Fibroblast of mammary gland (primary cell): ENCODE measurements at regions not wholly inside any gene's neighbourhood (a gene's known extent, or its start where the extent isn't known, plus 50 kb on each side); places are given as distances from the start of the nearest gene placed in this dataset.

Experiments
- DNase-seq: peaks from one replicate; pipeline ENCODE4 v3.0.0-alpha.2; 2010; ENCODE audit warnings: low read depth
- H3K4me3 ChIP-seq: 2 replicates; pipeline ENCODE4 v1.5.1; 2011; ENCODE audit warnings: low read depth, mild to moderate bottlenecking, low read length, moderate library complexity; ENCODE audit not compliant: control insufficient read depth
- TF ChIP-seq, protein P1 (sequence below): conservative IDR thresholded peaks from 2 replicates; pipeline ENCODE4 v1.5.1; 2011; ENCODE audit warnings: low read depth, low read length, inconsistent platforms; ENCODE audit not compliant: control insufficient read depth, insufficient read depth

DNA sequence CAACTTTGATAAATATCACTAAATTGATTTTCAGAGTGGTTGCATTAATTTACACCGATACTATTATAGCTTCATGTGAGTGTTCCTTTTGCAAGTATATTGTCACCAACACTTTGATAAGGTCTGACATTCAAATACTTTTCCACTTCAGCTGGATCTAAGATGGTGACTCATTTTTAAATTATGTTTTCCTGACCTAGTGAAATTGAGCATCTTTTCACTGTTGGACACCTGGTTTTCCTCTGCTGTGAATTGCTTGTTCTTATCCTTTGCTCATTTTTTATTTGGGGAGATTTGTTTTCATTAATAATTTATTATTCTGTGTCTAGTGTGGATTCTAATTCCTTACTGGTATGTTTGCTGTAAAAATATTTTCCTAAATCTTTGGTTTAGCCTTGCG, 85.2 kb upstream of the PRDM1 start:
- no peak for DNase-seq
- TF ChIP-seq, protein P1, sequence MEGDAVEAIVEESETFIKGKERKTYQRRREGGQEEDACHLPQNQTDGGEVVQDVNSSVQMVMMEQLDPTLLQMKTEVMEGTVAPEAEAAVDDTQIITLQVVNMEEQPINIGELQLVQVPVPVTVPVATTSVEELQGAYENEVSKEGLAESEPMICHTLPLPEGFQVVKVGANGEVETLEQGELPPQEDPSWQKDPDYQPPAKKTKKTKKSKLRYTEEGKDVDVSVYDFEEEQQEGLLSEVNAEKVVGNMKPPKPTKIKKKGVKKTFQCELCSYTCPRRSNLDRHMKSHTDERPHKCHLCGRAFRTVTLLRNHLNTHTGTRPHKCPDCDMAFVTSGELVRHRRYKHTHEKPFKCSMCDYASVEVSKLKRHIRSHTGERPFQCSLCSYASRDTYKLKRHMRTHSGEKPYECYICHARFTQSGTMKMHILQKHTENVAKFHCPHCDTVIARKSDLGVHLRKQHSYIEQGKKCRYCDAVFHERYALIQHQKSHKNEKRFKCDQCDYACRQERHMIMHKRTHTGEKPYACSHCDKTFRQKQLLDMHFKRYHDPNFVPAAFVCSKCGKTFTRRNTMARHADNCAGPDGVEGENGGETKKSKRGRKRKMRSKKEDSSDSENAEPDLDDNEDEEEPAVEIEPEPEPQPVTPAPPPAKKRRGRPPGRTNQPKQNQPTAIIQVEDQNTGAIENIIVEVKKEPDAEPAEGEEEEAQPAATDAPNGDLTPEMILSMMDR = no peak

DNA sequence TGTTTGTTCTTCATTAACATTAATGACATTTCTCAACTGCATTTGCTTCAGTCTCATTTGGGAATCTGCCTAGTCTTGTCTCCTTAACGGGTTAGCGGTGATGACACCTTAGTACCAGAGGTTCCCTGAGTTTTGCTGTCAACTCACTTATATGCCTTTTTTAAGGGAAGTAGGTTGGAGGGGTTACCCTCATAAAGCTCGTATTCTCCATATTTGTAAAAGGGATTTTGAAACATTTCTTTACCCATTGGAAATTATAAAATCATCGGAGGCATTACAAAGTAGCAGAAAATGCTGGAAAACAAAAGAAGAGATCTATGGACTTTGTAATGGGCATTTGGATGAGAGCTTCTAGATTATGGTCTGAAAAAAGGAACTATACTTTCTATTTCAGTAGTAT, 88.7 kb upstream of the PRDM1 start:
- TF ChIP-seq, protein P1 = no peak
- H3K4me3 ChIP-seq = no peak overlapping the region
- no peak for DNase-seq

More for the DNA sequence above, 85.2 kb upstream of the PRDM1 start:
- no peak overlapping the region for H3K4me3 ChIP-seq

DNA sequence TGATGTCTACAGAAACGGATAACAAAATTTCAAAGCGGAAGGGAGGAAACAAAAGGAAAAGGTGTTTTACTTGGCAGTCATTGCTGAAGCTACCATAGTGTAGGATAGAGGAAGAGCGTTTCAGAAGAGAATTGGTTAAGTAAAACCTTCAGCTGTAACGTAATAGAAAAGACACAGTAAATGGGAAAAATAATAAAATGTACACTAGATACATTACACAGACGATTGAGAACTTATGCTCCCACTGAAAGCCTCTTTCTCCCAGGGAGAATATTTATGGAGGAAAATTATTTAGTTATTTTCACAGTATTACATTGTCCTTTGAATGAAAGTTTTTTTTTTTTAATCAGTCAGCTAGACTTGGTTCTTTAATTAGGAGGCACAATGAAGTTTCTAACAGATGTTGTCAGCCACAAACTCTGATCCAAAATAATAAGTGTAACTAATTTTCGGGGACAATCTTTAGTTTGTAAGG, 90.7 kb upstream of the PRDM1 start:
- DNase-seq = no peak
- peak overlapping the region; percentile 70 for H3K4me3 ChIP-seq
- TF ChIP-seq, protein P1 = no peak

DNA sequence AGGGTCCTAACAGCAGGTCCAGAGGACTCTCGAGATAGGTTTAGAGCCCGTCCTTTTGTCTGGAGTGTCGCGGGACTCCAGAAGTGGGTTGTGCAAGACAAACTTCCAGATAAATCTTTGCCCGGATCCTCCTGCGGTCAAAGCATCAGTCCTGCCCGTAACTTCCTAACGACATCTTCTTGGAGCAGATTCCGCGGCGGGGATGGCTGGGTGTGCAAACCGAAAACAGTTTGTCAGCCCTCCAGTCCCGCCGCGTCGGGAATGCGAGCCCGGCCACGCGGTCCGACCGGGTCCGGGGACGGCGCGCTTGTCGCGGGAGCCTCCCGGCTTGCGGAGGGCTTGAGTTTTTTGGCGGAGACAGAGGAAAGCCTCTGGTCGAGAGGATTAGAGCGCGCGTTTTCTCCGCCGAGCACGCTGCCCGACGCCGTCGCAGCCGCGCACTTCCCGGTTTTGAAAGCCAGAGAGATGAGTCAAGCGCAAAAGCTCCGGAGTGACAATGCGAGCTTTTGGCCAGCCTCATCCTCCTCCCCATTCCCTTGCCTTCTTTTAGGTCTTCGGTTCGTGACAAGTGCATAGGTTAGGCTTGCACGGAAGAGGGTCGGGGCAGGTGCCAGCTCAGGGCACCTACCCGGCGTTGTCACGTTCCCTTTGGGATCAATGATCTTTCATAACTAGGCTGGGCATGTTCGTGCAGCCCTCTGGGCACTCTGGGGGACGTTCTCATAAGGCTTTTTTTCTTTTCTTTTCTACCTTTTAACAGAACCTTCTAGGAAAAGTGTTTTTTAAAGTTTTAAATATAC, 91.3 kb upstream of the PRDM1 start:
- peak overlapping the region; percentile 70 for H3K4me3 ChIP-seq
- peak; percentile 79 for DNase-seq
- TF ChIP-seq, protein P1 = no peak

DNA sequence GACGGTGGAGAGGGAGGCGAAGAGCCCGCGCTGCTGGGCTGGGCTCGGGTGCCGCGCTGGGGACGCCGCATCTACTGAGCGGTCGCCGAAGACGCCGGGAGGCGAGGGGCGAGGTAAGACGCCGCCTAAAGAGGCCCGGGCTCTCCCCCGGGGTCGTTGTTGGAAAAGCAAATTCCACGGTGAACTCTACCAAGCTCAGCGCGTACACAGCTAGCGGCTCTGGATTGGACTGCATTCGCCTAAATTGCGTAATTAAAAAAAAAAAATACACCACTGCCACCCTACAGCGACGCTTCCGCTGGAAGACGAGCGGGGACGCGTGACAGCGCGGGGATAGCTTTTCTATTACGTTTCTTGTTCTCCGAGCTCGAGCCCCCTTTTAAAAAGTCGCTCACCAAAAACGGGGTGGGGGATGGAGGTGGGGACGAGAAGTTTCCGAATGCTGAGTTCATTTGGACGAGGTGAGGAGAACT, 92.0 kb upstream of the PRDM1 start:
- DNase-seq = peak; percentile 36
- TF ChIP-seq, protein P1 = no peak

DNA sequence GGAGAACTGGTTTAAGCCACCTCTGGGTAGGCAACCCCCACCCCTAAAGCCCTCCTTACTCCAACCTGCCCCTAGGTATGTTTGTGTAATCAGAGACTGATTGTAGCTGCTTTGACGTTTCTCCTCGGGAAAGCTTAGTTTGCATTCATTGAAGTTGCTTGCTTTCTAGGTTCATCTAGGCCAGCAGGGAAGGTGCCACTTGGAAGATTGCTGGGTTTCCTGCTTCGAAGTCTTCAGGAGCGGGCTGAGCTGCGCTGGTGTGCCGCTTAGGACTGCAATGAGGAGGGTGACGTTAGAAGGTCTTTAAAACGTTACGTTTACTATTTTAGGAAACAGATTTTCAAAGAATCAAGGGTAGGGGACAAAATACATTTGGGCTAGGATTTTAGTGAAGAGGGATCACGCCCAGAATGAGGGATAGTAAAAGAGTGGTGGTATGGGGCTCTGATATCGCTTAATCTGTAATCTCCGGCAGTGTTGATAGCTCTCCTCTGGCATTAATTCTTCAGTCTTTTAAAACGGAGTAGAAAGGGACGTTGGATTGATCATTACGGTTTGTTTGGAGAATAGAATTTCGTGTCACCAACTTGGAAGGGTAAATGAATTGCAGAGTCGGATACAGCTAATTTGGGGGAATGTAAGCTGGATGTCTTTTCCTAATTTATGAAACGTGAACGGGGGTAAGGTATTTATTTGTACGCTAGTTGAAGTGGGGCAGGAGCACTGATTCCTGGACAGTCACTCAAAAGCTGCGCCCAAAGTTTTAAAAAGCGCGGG, 92.6 kb upstream of the PRDM1 start:
- H3K4me3 ChIP-seq = peak overlapping the region; percentile 70

More for the DNA sequence above, 92.0 kb upstream of the PRDM1 start:
- H3K4me3 ChIP-seq = peak overlapping the region; percentile 70

More for the DNA sequence above, 92.6 kb upstream of the PRDM1 start:
- TF ChIP-seq, protein P1 = no peak
- DNase-seq = no peak
